Stimulated activated naive B cell treated with anti-CD40 and anti-IgM and Interleukin-4, amounts not matched to agents 10 μg/mL and 1 μg/mL and 100 μg/mL, for 72 hours (primary cell): ENCODE measurements at regions not wholly inside any gene's neighbourhood (a gene's known extent, or its start where the extent isn't known, plus 50 kb on each side); places are given as distances from the start of the nearest gene placed in this dataset.

Experiments
- ATAC-seq, 2 donors: fragments of 150-1000 bp; cut with Tn5 transposase; replicated peaks; 2 replicates each; pipeline ENCODE4 v1.10.0; 2021; ENCODE audit warnings: moderate library complexity in 1 of 2
- DNase-seq: peaks from one replicate; pipeline ENCODE4 v3.0.0; 2021
- H3K27ac Mint-ChIP-seq: one replicate; pipeline ENCODE4 v1.8.0; 2022; ENCODE audit warnings: mild to moderate bottlenecking, mixed read lengths
- H3K27me3 Mint-ChIP-seq, 2 donors: one replicate each; pipeline ENCODE4 v1.8.0; 2022; ENCODE audit warnings: mixed read lengths in 2 of 2
- H3K36me3 Mint-ChIP-seq, 2 donors: one replicate each; pipeline ENCODE4 v1.8.0; 2022; ENCODE audit warnings: mixed read lengths in 2 of 2, mild to moderate bottlenecking in 1 of 2
- H3K4me1 Mint-ChIP-seq, 2 donors: one replicate each; pipeline ENCODE4 v1.8.0; 2022; ENCODE audit warnings: mixed read lengths in 2 of 2, mild to moderate bottlenecking in 1 of 2
- H3K4me3 Mint-ChIP-seq, 2 donors: one replicate each; pipeline ENCODE4 v1.8.0; 2022; ENCODE audit warnings: mild to moderate bottlenecking in 2 of 2, mixed read lengths in 2 of 2, moderate library complexity in 1 of 2
- H3K9me3 Mint-ChIP-seq, 2 donors: one replicate each; pipeline ENCODE4 v1.8.0; 2022; ENCODE audit warnings: mixed read lengths in 2 of 2, mild to moderate bottlenecking in 1 of 2

DNA sequence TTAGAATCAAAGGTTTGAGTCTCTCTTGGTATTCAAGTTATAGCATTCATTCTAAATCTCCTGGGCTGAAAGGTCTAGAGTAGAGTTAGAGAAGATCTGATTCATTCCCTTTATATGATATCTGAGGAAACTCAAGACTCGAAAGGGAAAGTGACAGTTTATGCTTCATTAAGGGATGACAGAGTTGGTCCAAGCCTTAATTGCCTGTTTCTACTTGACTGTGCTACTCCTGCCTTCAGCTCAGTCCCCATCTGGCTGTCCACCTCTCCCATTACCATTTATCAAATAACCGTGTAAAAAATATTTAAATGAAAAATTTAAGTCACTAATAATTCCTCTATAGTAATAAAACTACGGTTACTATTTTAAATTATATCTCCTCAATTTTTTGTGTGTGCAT lies 537.1 kb upstream of the MEX3C start:
- H3K36me3 Mint-ChIP-seq = no peaks in the 10 kb centered on the region
- no peak for DNase-seq
- H3K4me1 Mint-ChIP-seq = peaks cover 1 to 6% of the 10 kb centered on the region in 2 donors
- no peak overlapping the region for H3K27ac Mint-ChIP-seq
- no peak for ATAC-seq
- H3K4me3 Mint-ChIP-seq = no peak overlapping the region
- H3K27me3 Mint-ChIP-seq = peaks cover 6 to 8% of the 10 kb centered on the region in 2 donors
- peaks cover 0 to 2% of the 10 kb centered on the region in 2 donors for H3K9me3 Mint-ChIP-seq

DNA sequence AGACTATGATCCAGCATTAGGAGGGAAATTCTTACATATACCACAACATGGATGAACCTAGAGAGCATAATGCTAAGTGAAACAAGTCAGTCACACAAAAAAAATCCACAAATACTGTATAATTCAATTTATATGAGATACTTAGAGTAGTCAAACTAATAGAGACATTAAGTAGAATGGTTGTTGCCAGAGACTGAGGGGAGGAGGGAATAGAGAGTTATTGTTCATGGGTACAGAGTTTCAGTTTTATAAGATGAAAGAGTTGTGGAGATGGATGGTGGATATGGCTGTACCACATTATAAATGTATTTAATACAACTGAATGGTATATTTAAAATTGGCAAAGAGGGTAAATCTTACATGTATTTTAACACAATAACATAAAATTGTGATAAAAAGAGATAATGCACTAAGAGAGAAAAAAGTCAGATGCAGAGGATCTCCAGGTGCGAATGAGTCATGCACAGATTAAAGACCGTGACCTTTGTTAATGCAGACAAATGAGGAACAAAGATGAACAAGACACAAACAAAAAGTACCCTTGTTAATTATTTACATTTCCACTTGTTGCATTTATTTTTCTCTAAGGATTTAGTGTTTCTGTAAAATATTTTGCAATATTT lies 541.7 kb upstream of the MEX3C start:
- peak; percentile 92 to 95 for ATAC-seq
- H3K27ac Mint-ChIP-seq = no peak overlapping the region
- H3K4me1 Mint-ChIP-seq = peaks cover 1 to 6% of the 10 kb centered on the region in 2 donors

DNA sequence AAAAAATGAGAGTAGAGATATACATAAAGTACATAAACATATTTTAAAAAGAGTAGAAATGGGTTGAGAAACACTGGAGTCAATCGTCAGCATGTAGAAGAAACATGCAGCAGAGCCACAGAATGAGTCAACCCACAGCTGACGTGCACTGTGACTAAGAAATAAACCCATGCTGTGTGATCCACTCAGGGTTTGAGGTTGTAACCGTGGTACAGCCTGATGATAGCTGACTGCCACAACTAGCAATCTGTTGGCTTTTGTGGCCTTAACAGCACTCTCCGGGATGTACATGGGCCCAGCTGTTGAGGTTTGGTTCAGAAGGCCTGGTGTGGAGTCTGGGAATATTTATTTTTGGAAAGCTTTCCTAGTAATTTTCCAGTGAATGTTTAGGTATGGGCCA lies 554.4 kb upstream of the MEX3C start:
- H3K36me3 Mint-ChIP-seq = no peaks in the 10 kb centered on the region
- H3K4me3 Mint-ChIP-seq = no peak overlapping the region
- H3K27ac Mint-ChIP-seq = no peak overlapping the region
- H3K27me3 Mint-ChIP-seq = peaks cover 0 to 3% of the 10 kb centered on the region in 2 donors
- DNase-seq (no peak), ATAC-seq (no peak)
- no peaks in the 10 kb centered on the region for H3K4me1 Mint-ChIP-seq
- H3K9me3 Mint-ChIP-seq = peaks cover 0 to 1% of the 10 kb centered on the region in 2 donors

More for the DNA sequence above, 541.7 kb upstream of the MEX3C start:
- peaks cover 0 to 6% of the 10 kb centered on the region in 2 donors for H3K27me3 Mint-ChIP-seq
- no peak for DNase-seq
- H3K4me3 Mint-ChIP-seq = no peak overlapping the region
- no peaks in the 10 kb centered on the region for H3K36me3 Mint-ChIP-seq
- peaks cover 0 to 2% of the 10 kb centered on the region in 2 donors for H3K9me3 Mint-ChIP-seq

DNA sequence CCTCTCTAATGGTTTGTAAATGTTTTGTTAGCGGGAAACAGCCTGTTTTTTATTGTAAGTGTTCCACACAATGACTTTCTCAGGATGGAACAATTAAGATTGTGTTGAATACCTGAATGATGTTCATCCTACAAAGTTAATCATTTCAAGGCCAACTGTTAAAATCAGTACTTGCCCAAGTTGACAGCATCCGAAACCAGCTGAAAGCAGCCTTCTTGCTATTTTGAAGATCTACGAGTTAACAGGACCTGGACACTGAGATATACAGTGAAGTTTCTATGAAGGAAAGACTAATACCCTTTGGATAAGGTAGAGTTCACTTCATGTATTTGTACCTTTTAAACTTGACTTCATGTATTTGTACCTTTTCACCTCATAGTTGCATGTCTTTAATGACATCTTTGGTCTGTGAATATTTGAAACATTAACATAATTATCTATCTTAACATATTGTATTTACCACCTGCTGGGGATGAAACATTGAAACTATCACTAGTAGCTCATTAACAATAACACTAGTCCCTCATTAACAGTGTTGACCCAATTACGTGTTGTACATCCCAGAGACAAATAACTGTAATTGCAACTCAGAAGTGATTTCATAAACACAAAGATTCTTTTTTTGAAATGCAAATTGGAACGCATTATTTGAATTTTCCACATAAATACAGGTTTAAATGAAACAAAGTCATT lies 556.0 kb upstream of the MEX3C start:
- DNase-seq = no peak
- H3K36me3 Mint-ChIP-seq = no peaks in the 10 kb centered on the region
- H3K27me3 Mint-ChIP-seq = peaks cover 0 to 3% of the 10 kb centered on the region in 2 donors
- H3K4me1 Mint-ChIP-seq = no peaks in the 10 kb centered on the region
- H3K4me3 Mint-ChIP-seq = no peak overlapping the region
- ATAC-seq = no peak
- H3K27ac Mint-ChIP-seq = no peak overlapping the region
- H3K9me3 Mint-ChIP-seq = peaks cover 0 to 1% of the 10 kb centered on the region in 2 donors

DNA sequence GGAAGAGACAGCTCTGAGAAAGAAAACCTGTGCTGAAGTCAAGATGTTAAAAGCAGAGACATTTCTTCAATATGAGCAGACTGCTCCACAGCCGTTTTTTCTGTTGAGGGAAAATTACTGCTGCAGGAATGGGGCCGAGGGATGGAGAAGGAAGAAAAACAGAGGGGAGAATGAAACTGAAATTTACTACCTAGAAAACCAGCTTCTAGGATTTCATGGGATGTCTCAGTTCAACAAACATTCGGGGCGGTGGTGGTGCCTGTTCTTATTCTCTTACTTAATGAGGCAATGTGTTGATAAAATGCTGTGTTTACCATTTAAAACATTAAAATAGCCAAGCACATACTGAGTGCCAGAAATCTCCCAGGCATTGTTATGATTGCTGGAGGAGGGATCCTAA lies 557.1 kb upstream of the MEX3C start:
- H3K27me3 Mint-ChIP-seq = peaks cover 0 to 3% of the 10 kb centered on the region in 2 donors
- DNase-seq (no peak), ATAC-seq (no peak)
- H3K27ac Mint-ChIP-seq = no peak overlapping the region
- H3K9me3 Mint-ChIP-seq = peaks cover 0 to 1% of the 10 kb centered on the region in 2 donors
- H3K36me3 Mint-ChIP-seq = no peaks in the 10 kb centered on the region
- no peaks in the 10 kb centered on the region for H3K4me1 Mint-ChIP-seq
- H3K4me3 Mint-ChIP-seq = no peak overlapping the region

DNA sequence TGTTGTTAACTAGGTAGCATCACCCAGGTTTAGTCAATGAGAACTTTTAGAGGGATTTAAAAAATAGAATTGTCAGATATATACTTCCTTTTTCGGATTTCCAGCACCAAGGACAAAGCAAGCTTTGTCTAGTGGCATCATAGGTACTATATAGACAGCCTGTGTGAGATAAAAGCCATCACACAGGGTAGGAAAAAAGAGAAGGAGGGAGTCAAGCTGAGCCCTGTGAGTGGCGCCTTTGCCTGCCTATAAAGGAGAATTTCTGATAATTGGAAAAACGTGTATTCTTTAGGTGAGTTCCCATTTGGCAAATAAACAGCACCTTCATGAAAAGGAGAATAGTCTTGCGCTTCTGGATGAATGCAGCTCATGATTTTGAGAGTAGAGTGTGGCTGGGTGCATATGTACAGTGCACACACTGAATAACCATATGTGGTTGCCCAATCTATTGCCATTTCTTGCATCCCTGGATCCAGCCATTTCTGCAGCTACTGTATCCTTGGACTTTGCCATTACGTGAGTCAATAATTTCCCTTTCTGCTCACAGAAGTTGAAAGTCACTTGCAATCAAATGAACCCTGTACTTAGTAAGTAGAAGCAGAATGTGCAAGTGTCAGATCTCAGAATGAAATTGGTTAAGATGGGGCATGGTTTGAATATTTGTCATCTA lies 559.9 kb upstream of the MEX3C start:
- ATAC-seq = no peak
- Mint-ChIP-seq H3K36me3 (no peaks in the 10 kb centered on the region), H3K4me1 (no peaks in the 10 kb centered on the region), H3K27ac (no peak overlapping the region), H3K9me3 (no peaks in the 10 kb centered on the region), H3K4me3 (no peak overlapping the region), H3K27me3 (peaks cover 0 to 3% of the 10 kb centered on the region in 2 donors)
- no peak for DNase-seq

DNA sequence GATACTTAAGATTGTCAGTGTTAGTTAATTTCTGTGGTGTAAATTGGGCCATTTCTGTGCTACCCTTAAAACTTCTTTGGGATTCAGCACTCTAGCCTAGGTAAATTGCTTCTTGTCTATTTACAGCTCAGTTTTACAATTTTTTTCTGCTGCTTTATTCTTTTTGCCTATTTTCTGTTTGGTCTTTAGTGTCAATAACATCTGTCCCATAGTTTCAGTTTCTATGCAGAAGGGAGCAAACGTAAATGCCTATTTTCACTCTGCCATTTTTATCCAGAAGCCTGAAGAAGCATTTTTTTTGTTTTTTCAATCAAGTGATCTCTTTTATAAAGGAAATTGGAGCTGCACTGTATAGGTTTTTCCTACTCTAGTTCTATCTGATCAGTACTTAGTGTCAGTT lies 564.9 kb upstream of the MEX3C start:
- Mint-ChIP-seq H3K27me3 (peaks cover 0 to 8% of the 10 kb centered on the region in 2 donors), H3K27ac (no peak overlapping the region), H3K4me3 (no peak overlapping the region), H3K36me3 (no peaks in the 10 kb centered on the region), H3K9me3 (peaks cover 2 to 11% of the 10 kb centered on the region in 2 donors), H3K4me1 (no peaks in the 10 kb centered on the region)
- ATAC-seq (no peak), DNase-seq (no peak)

DNA sequence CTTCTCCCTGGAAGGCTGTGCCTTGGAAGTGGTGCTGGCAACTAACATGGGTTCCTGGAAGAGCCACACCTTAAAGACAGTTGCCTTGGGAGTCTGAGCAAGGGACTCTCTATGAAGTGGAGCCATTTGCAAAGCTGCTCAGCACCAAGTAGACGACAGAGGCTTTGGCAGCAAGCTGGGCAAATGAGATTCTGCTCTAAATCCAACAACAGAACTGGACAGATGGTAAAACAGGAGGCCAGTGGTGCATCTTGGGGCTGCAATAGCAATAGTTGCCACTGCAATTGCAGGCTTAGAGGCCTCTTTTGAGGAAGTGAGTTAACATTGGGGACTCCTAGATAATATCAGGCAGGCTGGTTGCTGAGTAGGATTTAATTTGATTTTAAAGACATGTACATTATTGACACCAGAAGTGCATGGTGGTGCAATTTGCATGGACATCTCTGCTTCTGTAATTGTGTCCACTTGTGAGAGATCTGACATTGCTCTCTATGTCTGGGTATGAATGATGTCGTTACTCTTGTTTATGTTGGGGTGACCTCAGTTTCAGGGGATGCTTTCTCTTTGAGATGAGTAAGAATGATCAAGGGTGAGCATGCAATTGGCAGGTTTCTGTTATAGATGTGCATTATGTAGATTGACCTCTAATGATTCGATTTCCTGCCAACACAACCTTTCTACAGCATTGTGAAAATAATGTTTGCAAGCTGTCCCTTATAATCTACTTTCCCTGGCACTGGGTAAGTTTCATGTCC lies 568.3 kb upstream of the MEX3C start:
- peaks cover 2 to 11% of the 10 kb centered on the region in 2 donors for H3K9me3 Mint-ChIP-seq
- DNase-seq = no peak
- H3K4me1 Mint-ChIP-seq = no peaks in the 10 kb centered on the region
- no peak overlapping the region for H3K4me3 Mint-ChIP-seq
- no peaks in the 10 kb centered on the region for H3K36me3 Mint-ChIP-seq
- no peak for ATAC-seq
- H3K27me3 Mint-ChIP-seq = peaks cover 0 to 8% of the 10 kb centered on the region in 2 donors
- H3K27ac Mint-ChIP-seq = no peak overlapping the region

DNA sequence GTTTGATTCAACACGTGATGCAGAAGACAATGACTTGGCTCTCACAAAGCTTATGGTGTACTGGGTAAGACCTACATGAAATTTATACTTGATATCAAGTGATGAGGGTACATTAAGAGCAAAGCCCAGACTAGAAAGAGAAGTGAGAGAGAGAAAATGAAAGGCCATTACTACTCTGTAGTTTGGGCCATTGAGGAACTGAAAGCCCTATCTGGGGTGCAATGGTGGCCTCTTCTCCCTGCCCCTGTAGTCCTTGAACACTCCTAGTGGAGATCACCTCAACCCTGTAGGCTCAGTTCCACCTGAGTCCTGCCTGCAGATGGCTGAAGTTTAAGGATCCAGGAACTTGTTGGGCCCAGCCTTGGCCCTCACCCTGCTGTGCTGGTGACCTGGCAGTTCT lies 569.8 kb upstream of the MEX3C start:
- DNase-seq (no peak), ATAC-seq (peak; percentile 85 to 88)
- H3K4me1 Mint-ChIP-seq = no peaks in the 10 kb centered on the region
- peaks cover 0 to 14% of the 10 kb centered on the region in 2 donors for H3K27me3 Mint-ChIP-seq
- H3K27ac Mint-ChIP-seq = no peak overlapping the region
- H3K36me3 Mint-ChIP-seq = no peaks in the 10 kb centered on the region
- peaks cover 3 to 11% of the 10 kb centered on the region in 2 donors for H3K9me3 Mint-ChIP-seq
- H3K4me3 Mint-ChIP-seq = no peak overlapping the region

DNA sequence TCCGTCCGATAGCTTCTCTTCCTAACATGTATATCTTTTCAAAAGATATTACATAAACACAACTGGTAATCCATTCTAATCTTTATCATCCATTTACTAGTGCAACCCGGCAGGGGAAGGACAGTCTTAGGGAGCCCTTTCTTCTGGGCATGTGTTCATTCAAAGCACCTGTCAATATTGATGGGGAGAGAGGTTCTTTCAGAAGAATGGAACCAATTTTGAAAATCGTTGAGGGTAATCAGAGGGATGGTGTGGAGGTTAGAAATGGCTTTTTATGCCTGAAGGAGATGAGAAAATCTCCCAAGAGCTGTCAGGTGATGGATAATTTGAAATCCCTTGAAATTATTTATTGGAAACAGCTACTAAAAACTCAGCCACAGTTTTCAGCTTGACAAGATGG lies 561.9 kb upstream of the DCC start:
- Mint-ChIP-seq H3K27me3 (peaks cover 0 to 5% of the 10 kb centered on the region in 2 donors), H3K4me1 (no peaks in the 10 kb centered on the region), H3K4me3 (no peak overlapping the region), H3K27ac (no peak overlapping the region), H3K9me3 (peaks cover 6 to 8% of the 10 kb centered on the region in 2 donors), H3K36me3 (no peaks in the 10 kb centered on the region)
- DNase-seq (no peak), ATAC-seq (no peak)

DNA sequence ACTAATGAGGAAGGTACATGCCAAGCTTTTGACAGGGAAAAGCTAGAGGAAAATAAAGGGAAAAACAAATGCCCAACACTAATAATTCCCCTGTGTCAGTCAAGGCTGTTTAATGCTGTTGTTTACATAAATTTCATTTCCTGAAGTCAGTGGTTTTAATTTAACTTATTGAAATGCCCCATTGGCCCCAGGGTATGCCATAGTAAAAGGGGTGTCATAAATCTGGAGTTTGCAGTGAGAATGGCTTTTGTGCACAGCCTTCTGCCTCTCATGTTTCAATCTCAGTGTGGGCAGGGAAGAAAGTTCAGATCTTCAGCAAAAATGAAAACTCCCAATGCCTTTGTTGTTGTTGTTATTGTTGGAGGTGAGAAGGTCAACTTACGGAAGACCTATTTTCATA lies 550.1 kb upstream of the DCC start:
- no peaks in the 10 kb centered on the region for H3K27me3 Mint-ChIP-seq
- no peaks in the 10 kb centered on the region for H3K9me3 Mint-ChIP-seq
- H3K36me3 Mint-ChIP-seq = no peaks in the 10 kb centered on the region
- no peaks in the 10 kb centered on the region for H3K4me1 Mint-ChIP-seq
- H3K27ac Mint-ChIP-seq = no peak overlapping the region
- ATAC-seq (no peak), DNase-seq (no peak)
- no peak overlapping the region for H3K4me3 Mint-ChIP-seq

DNA sequence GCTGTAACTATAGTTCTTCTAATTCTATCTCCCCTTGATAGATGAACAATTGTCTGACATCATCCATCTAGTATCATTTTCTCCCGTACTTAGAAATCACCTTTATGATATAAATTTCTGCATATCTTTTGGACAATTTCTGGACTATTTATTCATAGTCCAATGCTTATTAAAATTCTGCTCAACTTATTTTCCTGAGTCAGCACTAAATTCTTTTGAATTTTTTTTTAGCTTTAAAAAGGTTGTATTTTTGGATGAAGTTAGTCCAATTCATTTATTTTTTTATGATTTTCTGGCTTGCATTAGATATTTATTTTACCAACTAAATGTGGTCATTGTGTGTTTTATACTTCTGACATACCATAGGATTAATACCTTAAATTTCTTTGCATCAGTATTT lies 538.5 kb upstream of the DCC start:
- no peaks in the 10 kb centered on the region for H3K36me3 Mint-ChIP-seq
- DNase-seq = no peak
- H3K27ac Mint-ChIP-seq = no peak overlapping the region
- H3K27me3 Mint-ChIP-seq = no peaks in the 10 kb centered on the region
- H3K4me1 Mint-ChIP-seq = no peaks in the 10 kb centered on the region
- H3K4me3 Mint-ChIP-seq = no peak overlapping the region
- ATAC-seq = no peak
- peaks cover 0 to 8% of the 10 kb centered on the region in 2 donors for H3K9me3 Mint-ChIP-seq

DNA sequence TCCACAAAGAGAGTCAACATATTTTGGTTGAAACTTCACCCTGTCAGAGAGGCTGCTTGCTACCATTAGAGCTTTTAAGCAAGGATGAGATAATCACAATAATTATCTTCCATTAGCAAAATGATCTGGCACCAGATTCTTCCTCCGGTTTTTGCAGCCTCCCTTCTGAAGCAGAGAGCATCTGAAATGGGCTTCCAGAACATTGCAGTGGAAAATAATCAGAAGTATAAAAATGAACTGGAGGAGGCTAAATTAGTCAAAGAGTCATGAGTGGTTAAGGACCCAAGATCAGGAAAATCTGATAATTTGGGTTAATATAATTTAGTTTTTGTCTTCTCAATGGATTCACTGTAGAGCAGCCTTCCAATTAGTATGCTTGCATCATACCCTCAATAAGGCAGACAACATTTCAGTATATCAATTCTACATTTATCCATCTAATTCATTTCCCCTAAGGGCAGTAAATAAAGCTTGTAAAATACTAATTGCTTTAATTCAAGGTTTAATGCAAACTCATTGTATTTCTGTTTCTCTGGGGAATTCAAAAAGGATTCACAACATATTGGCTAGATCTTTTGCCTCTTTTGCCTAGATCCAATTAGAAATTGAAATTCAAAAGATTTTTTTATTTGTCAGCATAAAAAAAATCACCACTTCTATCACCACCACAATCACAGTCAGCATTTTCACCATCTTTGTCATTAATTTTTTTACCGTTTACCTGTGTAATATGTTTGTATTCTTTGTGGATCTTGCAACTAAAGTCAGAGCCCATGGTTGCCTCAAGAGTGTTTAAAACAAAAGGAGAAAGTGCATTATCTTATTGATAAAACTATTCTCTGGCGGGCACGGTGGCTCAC lies 537.2 kb upstream of the DCC start:
- ATAC-seq = no peak

More for the DNA sequence above, 537.2 kb upstream of the DCC start:
- H3K4me1 Mint-ChIP-seq = no peaks in the 10 kb centered on the region
- H3K9me3 Mint-ChIP-seq = peaks cover 0 to 8% of the 10 kb centered on the region in 2 donors
- no peak overlapping the region for H3K27ac Mint-ChIP-seq
- no peak overlapping the region for H3K4me3 Mint-ChIP-seq
- no peak for DNase-seq
- no peaks in the 10 kb centered on the region for H3K36me3 Mint-ChIP-seq
- H3K27me3 Mint-ChIP-seq = no peaks in the 10 kb centered on the region
